GM12875 (cell line): ENCODE measurements at regions not wholly inside any gene's neighbourhood (a gene's known extent, or its start where the extent isn't known, plus 50 kb on each side); places are given as distances from the start of the nearest gene placed in this dataset.

Experiments
- H3K4me3 ChIP-seq: one replicate; pipeline ENCODE4 v1.5.1; 2011; ENCODE audit warnings: low read depth, low read length, control low read depth
- CTCF ChIP-seq: IDR thresholded peaks from 2 replicates; pipeline ENCODE4 v1.5.1; 2011; ENCODE audit warnings: low read depth, mild to moderate bottlenecking, control low read depth, inconsistent platforms, low read length, moderate library complexity, borderline replicate concordance; ENCODE audit not compliant: insufficient read depth

DNA sequence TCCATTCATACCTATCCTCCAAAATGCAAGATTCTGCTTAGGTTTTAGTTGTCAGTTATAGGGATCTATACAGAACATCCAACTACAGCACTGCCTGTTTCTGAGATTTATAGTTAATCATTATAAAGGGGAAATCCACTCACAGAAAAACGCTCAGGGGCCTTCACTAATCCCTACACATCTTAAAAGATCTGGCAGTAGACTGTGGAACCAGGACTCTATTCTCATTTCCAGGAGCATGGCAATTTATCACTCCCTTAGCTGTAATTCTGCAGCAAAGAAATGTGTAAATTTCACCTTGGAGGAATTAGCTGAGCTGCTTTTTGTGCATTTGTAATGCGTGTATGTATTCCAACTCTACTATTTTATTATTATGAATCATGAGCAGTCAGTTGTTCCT is 1128.1 kb upstream of the PRR20A start:
- no peak for TF ChIP-seq CTCF
- H3K4me3 ChIP-seq: no peak overlapping the region

DNA sequence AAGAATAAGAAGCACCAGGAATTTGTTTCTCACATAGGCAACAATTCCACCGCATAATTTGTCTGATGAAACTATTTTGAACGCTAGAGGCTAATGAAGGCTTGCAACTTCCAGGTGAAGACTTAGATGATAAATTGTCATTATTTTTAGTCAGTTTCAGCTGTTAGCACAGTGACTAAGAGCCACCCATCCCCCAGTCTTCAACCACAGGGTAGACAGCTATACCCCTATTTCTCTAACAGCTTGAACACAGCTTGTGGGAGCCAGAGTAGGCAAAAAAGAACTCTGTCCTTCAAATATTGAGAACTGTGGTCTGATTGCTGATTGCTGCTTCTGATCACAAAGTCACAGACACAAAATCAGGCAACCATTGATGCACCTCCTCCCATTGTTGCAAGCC is 1124.8 kb upstream of the PRR20A start:
- no peak for TF ChIP-seq CTCF
- no peak overlapping the region for H3K4me3 ChIP-seq

DNA sequence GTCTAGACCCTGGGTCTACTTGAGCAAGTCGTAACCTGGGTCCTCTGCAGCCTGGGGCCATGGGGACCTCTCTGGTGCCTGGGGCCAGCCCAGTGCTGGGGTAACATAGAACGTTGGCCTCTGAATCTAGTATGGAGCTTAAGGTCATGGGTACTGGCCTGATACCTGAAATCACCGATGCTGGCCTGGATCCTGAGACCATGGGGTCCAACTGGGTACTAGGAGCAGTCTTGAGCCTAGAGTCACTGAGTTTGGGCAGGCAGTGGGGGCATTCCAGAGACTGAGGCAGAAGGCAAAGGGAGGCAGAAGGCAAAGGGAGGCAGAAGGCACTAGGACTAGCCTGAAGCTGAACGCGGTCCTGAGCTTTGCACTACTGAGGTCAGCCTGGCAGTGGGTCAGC is 1121.1 kb upstream of the PRR20A start:
- no peak overlapping the region for H3K4me3 ChIP-seq
- TF ChIP-seq CTCF: no peak

- TF ChIP-seq CTCF: no peak
- no peak overlapping the region for H3K4me3 ChIP-seq
These were observed 1120.3 kb upstream of the PRR20A start for GRCh38 chr13:56020425-56020824.

GRCh38 chr13:56039992-56040391 is 1100.7 kb upstream of the PRR20A start:
- H3K4me3 ChIP-seq: no peak overlapping the region
- TF ChIP-seq CTCF: no peak

- TF ChIP-seq CTCF: no peak
- H3K4me3 ChIP-seq: no peak overlapping the region
These were observed 1074.4 kb upstream of the PRR20A start for GRCh38 chr13:56066321-56066720.

DNA sequence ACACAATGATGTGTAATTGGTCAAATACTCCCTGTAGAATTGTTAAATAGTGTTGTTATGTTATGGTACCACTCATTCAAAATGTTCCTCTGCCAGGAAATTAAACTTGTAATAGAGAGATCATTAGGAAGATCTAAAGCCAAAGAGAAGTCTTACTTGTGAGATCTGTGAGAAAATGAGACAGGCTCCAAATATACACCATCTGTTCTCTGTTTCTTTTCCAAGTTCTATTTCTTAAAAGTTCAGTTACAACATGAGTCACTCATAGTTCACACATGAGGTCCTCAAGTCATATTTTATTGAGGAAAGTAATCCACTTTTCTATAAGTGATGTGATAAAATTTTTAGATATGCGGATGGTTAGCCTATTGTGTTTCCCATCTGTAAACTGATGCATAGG is 1038.1 kb upstream of the PRR20A start:
- TF ChIP-seq CTCF: no peak
- H3K4me3 ChIP-seq: no peak overlapping the region

DNA sequence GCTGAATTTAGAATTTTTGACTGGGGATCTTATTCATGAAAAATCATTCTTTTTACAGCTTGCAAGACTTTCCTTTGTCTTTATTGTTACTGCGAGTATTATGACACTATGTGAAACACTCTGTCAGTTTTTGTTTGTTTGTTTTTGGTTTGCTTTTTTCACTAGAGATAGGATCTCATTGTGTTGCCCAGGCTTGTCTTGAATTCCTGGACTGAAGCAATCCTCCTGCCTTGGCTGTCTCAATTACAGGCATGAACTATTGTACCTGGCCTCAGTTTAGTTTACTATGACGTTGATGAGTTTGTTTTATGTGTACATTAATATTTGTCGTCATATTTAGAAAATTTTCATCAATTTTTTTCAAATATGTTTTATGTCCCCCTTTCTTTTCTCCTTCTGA is 1030.0 kb upstream of the PRR20A start:
- no peak for TF ChIP-seq CTCF
- H3K4me3 ChIP-seq: no peak overlapping the region
